HG02852 (cell line): ENCODE measurements at regions not wholly inside any gene's neighbourhood (a gene's known extent, or its start where the extent isn't known, plus 50 kb on each side); places are given as distances from the start of the nearest gene placed in this dataset.
"Not testable (repeated sequence)": the region's sequence is repeated elsewhere in the genome, so short reads cannot be mapped to it uniquely, and the experiment has no call there.

Experiments used
- ATAC-seq: cut with Tn5 transposase; IDR thresholded peaks from one replicate; pipeline ENCODE4 v1.9.1; 2021; ENCODE audit warnings: mild to moderate bottlenecking, moderate library complexity; ENCODE audit not compliant: unreplicated experiment

DNA sequence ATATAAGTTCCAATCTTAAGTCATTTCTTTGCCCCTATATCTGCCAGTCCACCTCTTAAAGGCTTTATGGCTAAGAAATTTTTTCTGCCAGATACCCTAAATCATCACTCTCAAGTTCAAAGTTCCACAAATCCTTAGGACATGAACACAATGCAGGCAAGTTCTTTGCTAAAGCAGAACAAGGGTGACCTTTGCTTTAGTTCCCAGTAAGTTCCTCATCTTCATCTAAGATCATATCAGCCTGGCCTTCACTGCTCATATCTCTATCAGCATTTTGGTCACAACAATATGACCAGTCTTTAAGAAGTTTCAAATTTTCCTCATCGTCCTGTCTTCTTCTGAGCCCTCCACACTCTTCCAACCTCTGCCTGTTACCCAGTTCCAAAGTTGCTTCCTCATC lies 402.2 kb upstream of the RUNX1 start:
- ATAC-seq: no peak

DNA sequence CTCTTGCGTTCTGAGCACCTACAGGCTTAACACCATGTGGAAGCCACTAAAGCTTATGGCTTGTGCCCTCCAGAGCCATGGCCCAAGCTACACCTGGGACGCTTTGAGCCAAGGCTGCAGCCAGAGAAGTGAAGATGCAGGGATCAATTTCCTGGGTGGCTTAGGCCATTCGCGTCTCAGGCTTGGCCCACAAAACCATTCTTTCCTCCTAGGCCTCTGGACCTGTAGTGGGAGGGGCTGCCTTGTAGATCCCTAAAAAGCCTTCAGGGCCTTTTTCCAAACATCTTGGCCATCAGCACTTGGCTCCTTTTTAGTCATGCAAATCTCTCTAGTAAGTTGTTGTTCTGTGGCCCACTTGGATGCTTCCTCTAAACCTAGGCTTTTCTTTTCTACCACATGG lies 401.7 kb upstream of the RUNX1 start:
- no peak for ATAC-seq

DNA sequence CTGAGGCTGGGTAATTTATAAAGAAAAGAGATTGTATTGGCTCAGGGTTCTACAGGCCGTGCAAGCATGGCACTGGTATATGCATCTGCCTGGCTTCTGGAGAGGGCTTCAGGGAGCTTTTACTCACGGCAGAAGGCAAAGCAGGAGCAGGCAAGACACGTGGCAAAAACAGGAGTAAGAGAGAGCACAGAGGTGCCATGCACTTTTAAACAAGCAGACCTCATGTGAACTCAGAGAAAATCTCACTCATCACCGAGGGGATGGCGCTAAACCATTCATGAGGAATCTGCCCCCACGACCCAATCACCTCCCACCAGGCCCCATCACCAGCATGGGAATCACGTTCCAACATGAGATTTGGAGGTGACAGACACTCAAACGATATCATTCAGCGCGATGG lies 400.7 kb upstream of the RUNX1 start:
- no peak for ATAC-seq

DNA sequence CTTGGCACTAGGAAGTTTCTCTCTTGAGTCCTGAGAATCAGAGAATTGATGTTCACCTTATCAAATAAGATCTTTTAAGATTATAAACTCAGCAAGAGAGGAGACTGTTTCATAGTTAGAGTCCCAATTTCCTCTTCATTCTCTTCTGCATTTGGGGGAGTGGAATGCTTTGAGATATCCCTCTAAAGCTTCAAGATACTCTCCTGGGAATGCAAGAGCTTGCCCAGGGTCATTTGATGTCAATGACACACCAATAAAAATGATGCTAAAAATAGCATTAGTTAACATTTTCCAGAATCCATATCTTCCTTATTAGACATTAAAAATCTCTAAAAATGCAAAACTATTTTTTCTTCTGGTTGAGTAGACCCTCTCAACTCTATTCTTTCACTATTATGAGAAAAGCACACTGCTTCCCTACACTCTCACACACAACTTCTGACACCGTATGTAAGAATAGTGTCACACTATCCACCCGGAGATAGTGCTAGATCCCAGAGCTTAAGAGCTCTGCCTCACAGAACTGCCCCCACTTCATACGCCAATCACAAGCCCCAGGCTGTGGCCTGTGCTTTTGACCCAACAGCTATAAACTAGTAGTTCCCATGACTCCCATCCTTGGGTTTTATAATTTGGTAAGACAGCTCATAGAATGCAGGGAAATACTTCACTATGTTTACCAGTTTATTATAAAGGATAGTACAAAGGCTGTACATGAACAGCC lies 399.9 kb upstream of the RUNX1 start:
- ATAC-seq: no peak

DNA sequence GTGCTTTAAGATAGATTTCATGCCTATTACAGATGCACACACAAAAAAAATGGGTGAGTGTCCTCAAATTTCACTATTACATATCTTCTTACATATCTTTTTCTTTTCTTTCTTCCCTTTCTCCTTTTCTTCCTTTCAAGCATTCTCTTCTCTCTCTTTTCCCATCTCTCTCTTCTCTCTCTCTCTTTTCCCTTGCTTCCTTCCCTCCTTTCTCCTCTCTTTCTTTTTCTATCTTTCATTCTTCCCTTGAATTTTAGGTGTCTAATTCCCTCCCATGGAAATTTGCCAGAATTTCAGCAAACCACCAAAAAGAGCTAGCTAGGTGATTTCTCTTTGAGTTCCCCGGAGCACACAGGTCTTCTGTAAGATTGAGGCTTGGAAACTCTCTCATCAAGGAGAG lies 395.3 kb upstream of the RUNX1 start:
- no peak for ATAC-seq

DNA sequence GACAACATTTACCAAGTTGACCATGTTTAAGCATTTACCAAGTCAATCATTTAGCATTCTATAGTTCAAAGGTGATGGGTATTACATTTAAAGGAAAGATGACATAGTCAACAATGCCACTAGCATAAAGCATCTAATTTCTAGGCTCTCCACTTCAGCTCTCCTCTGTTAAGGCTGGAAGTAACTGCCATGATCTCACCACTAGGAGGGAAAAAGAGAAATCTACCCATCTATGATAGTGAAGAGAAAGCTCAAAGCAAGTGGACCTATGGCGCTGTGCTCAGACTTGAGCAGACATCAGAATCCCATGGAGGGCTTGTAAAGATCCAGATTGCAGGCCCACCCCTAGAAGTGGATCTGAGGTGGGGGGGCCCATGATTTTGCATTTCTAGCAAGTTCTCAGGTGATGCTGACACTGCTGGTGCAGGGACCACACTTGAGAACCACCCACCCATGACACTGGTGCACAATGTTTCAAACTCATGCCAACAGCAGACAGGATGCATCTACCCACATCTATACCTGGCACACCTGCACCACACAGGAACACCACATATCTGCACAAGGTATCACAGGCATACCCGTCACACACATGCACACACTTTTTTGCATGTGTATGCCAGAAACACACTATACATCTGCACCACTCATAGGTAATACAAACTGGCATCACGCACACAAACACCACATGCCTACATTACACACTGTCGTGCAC lies 392.9 kb upstream of the RUNX1 start:
- ATAC-seq: no peak

DNA sequence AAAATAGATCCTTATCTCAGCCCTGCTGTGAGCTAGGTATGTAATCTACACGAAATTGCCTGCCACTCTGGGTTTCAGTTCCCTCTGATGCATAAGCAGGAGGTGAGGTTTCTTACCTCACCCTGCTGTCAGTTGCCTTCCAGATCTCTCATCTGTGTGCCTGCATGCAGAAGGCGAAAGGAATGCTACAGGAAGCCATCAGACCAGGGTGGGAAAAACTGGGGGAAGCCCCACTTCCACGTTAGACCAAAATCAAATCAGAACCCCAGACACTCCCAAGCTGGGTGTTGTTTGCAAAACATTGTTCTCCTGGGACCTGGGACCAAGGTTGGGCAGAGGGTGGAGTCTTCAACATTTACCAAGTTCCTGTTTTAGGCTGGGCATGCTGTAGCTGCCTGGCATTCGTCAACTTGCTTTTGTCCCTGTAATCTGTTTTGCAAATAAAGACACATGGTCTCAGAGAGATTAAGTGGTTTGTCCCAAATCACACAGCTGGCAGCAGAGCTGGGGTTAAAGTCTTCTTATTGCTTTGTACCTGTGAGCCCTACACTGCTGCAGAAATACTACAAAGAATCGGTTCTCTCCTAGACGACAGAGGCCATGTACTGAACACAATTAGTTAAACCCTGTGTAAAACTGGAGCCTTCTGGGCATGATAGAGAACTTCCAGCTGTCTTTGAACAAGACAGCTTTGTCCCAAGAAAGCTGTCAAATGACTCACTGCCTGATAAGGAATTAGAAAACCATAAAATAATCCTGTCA lies 389.7 kb upstream of the RUNX1 start:
- peak; percentile 71 for ATAC-seq

DNA sequence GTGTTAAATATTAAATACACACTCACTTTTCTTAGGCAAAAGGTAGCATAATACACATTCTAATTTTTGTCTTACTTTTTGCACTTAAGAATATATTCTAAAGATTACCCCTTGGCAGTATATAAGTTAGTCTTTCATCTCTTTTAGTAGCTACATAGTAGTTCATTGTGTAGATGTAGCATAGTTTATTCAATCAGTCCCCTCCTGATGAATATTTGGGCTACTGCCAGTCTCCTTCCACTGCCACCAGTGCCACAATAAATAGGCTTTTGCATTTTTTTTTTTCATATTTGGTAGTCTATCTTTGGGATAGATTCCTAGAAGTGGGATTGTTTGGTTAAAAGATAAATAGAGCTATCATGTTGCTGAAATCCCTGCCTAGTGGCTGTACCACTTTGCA lies 388.8 kb upstream of the RUNX1 start:
- no peak for ATAC-seq

DNA sequence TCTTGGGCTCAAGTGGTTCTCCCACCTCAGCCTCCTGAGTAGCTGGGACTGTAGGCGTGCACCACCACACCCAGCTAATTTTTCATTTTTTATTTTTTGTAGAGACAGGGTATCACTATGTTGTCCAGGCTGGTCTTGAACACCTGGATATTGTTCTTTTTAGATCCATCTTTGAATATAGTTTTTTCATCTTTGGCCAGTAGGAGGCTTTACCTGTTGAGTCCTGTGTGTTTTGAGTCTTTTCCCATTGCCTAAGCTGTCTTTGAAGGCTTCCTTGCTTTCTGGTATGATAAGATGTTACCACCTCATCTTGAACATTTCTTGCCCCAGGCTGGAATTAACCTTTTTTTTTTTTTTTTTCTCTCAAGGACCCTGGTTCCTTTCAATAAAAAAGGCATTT lies 387.8 kb upstream of the RUNX1 start:
- no peak for ATAC-seq

DNA sequence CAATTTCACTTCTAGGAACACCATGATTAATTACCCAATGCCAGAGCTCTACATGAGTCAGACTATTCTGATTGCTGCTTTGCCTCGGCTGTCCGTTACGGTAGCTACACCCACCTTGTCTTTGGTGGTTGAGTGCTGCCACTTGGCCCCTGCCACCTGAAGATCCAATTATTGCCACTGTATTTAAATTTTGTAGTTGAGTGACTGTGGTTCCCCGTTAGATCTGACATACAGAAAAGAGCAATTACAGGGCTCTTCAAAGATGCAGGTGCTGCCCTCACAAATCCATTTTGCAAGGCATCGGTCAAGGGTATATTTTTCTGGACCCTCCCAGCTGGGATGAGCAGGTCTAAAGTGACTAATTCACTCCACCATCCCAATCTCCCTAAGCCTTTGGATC lies 383.5 kb upstream of the RUNX1 start:
- ATAC-seq: not testable (repeated sequence)

DNA sequence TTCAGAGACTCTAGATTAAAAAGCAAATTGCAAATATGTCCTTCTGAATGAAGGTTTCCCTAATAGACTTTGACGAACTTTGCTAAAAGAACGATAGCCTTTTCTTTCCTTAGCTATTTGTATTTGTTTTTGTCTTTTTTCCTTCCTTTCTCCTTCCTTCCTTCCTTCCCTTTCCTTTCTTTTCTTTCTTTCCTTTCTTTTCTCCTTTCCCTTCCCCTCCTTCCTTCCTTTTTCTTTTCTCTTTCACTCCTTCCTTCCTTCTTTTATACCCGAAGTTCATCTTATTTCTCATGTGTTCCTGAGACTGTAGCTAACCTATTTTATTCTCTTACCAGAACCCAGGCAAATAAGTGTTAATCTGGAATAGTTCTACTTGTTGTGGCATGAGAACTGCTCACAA lies 381.2 kb upstream of the RUNX1 start:
- ATAC-seq: no peak

DNA sequence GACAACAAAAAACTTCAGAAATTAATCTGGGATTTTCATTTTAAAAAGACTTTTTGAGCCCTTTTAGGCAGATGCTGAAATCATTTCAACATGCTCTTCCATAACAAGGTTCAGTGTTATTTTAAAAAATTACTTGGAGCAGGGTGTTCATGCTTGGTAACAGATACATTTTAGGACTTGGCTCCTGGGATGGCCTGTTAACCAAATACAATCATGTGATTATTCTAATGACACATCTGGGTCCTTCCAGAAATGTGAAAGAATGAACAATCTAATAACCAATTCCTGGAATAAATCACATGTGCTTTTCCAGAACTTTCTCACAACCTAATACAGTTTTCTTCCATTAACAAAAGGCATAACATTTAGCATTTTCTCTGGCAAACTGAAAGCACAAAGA lies 379.8 kb upstream of the RUNX1 start:
- ATAC-seq: no peak

DNA sequence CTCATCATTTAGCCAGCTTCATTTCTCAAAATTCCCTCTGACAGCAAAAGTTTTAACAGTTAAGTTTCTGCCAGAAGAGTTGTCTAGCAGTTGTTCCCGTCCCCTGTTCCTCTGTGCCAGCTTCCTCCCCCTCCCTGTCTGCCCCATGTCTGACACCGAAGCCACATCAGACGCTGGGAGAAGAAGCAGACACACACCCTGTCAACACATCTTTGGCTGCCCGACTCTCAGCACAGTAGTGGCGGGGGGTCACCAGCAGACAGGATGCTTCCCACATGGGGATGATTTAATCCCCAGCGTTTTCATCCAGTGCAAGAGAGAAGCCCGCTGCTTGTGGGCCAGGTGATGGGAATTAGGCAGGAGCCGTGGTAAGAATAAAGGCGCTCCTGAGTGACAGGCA lies 379.4 kb upstream of the RUNX1 start:
- ATAC-seq: no peak

DNA sequence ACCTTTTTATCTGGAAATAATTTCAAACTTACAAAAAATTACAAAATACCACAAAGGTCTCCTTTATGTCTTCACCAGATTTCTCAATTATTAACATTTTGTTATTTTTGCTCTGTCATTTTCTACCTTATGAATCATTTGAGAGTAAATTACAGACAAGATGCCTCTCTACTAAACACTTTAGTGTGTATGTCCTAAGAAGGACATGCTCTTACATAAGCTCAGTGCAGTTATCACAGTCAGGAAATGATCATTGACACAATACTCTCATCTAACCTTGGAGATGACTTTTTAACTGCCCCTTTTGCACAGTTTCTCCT lies 378.9 kb upstream of the RUNX1 start:
- ATAC-seq: no peak

DNA sequence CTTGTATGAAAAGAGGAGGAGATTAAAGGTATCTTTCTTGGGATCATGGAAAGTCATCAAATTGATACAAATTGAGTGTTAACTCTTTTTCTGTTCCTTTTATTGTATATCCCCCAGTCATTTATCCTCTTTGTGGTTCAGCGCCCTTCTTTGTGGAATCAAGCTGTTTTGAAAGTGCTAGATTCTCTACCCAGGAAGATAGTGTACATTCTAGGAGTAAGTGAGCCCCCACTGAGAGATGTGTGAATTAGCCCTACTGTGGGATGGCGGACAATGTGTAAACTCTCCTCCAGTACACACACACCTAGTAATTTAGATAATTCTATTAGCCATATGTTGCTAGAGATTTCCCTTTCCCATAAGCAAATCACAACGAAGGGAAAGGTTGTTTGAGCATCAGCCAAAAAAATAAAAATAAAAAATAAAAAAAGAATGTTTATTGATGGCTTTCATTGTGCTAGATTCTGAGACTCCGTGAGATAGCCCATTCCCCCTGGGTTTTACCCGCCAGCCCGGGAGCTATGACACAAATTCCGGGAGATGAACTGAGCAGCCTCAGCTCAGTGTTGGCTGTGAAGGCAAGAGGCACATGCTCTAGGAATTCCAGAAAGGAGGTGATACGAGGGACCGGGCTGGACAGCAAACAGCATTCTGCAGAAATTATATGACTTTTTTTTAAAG lies 378.4 kb upstream of the RUNX1 start:
- no peak for ATAC-seq

DNA sequence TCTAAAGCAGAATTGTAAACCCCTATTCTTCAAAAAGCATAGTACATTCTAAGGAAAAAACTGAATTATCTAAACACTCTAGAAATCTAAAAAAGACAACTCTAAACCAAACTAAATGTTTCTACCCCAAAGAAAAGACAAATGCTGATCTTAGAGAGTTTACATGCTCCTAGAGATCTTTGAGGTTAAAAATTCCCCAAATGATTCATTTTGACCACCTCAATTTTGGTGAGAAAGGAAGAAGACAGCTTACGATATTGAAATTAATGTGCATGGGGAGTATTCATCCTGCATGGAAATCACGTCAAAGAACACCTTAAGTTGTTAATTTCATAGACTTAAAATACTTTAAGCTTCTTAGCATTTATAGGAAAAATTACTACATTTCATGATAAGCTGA lies 377.8 kb upstream of the RUNX1 start:
- ATAC-seq: no peak

DNA sequence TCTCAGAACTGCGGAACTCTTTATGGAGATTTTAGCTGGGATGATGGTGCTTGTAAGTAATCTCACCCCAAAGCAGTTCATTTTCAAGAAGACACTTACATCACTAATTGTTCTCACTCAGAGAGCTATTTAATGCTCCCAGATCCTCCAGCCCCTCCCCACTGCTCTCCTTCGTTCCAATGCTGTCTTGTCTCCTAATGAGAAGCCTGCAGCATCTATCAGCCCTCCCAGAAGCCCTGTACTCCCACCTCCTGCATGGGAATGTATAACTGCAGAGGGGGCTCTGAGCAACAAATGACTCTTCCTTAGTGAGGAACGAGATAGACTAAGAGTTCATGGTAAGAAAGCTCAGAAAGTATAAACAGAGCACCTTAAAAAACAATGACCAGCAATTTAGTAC lies 377.4 kb upstream of the RUNX1 start:
- no peak for ATAC-seq

DNA sequence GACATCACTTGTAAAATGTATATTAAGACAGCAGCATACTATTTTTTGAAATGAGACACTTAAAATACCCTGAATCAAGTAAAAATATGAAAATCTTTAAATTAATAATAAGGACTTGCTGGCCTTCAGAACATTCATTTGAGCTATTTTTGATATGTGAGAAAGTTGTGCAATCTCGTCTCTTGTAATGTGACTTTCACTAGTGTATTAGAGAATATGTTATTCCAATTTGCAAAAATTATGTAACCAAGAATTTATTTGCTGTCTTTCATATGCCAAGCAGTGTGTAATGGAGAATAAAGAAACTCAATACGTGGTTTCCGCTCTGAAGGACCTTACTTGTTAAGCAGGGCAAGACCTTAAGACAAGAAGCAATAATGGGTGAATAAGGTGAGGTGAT lies 375.0 kb upstream of the RUNX1 start:
- no peak for ATAC-seq

DNA sequence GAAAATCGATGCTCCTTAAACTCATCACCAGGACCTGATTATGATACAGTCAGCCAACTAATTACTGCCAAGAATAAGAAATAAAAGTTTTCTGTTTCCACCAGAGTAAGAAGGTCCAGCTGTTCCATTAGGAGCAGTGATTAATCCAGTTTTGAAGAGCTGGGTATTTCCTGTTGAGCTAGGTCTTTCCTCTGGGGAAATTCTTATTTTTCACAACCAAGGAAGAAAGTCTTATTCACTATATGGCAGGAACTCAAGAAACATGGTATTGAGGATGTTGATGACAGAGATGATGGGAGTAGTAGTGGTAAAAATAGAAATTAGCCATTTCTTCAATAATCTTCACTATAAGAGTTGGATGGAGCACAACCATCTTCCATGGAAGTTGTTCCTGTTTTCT lies 374.6 kb upstream of the RUNX1 start:
- ATAC-seq: no peak

DNA sequence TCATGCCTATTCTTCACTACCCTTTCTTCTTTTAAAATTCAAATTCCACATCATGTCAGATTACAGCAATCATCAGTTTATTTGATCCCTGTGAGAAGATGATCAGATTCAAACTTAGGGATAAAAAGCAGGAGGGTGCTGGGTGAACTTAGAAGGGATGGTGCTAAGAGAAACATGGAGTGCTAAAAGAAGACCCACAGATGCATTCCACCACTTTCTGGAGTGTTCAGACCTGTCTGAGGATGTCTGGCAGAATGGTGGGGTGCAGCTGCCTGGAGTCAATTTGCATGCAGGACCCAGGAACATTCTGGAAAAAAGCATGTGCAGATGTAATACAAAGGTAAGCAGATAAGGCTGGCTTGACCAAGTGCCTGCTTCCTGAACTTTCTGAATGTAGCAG lies 372.9 kb upstream of the RUNX1 start:
- ATAC-seq: no peak

DNA sequence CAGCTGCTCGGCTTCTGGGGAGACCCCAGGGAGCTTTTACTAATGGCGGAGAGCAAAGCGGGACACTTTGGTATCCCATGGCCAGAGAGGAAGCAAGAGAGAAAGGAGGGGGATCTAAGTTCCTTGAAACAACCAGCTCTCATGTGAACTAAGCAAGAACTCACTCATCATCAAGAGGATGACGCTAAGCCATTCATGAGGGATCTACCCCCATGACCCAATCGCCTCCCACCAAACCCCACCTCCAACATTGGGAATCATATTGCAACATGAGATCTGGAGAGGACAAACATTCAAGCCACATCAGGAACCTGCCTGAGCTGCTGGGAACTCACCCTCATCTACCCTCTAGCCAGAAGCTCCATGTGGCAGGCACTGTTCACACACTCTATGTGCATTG lies 372.1 kb upstream of the RUNX1 start:
- no peak for ATAC-seq

DNA sequence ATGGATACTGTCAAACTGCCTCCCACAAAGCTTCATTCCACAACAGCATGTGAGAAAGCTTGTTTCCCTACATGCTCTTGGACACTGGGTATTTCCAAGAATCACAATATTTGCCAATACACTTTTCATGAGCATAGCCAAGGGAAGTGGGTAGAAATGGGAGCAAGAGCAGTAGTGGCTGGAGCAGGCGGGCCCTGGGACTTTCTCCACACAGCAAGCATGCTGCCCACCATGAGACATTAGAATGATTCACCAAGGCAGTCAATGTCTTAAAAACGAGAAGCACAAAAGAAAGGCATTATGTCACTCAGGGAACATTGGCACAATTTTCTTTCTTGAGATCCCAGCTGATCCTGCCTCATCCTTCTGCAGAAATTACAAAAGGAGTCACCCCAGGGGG lies 371.6 kb upstream of the RUNX1 start:
- ATAC-seq: no peak
